Testis (tissue), 2 donors: ENCODE measurements at regions not wholly inside any gene's neighbourhood (a gene's known extent, or its start where the extent isn't known, plus 50 kb on each side); places are given as distances from the start of the nearest gene placed in this dataset.

Experiments
- CTCF ChIP-seq, 3 experiments: fragments of 450-650 bp in 2 of 3; fragments of 200-600 bp in 1 of 3; sonication (generic) in 1 of 3; IDR thresholded peaks; one replicate each; pipeline ENCODE4 v1.5.1; 2016 to 2019; ENCODE audit warnings: antibody characterized with exemption in 3 of 3, mild to moderate bottlenecking in 2 of 3, moderate library complexity in 1 of 3
- POLR2A ChIP-seq: fragments of 450-650 bp; IDR thresholded peaks from one replicate; pipeline ENCODE4 v1.6.1; 2017; ENCODE audit warnings: antibody characterized with exemption, mild to moderate bottlenecking, moderate library complexity

GRCh38 chr2:174669336-174669735, 71.7 kb upstream of the WIPF1 start:
- TF ChIP-seq CTCF (IDR thresholded peaks at IDR 0.05) (no peak), POLR2A (no peak)
